ENCODE measurements at regions not wholly inside any gene's neighbourhood (a gene's known extent, or its start where the extent isn't known, plus 50 kb on each side); places are given as distances from the start of the nearest gene placed in this dataset.
"Not testable (repeated sequence)": the region's sequence is repeated elsewhere in the genome, so short reads cannot be mapped to it uniquely, and the experiment has no call there.

DNA sequence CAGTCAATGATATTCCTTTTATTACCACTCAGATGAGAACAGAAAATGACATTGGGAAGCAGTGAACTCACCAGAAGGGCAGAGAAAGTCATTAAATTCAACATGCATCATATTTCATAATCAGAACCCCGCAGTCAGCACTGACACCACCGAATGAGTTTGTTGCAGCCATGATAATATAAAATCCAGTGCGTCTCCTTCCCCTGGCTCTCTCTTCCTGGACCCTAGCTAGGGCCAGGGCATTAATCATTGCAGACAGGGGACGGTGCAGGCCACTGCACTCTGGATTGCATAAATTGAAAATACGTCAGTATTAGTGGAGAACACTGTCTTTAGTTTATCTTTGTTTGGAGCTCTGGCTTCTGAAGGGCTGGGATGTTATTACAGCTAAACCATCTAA is 931.5 kb downstream of the TYW1 start:
- DNase-seq: no peak
- intact Hi-C loops (cut with DNase I): no loop called here

DNA sequence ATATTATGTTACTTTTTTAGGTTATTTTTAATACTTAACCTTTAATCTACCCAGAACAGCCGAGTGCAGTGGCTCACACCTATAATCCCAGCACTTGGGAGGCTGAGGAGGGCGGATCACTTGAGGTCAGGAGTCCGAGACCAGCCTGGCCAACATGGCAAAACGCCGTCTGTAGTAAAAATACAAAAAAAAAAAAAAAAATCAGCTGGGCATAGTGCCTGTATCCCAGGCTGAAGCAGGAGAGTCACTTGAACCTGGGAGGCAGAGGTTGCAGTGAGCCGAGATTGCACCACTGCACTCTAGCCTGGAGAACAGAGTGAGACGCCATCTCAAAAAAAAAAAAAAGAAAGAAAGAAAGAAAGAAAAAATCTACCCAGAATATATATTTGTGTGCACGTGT is 939.8 kb downstream of the TYW1 start:
- intact Hi-C loops (cut with DNase I); DNase-seq: not testable (repeated sequence)

DNA sequence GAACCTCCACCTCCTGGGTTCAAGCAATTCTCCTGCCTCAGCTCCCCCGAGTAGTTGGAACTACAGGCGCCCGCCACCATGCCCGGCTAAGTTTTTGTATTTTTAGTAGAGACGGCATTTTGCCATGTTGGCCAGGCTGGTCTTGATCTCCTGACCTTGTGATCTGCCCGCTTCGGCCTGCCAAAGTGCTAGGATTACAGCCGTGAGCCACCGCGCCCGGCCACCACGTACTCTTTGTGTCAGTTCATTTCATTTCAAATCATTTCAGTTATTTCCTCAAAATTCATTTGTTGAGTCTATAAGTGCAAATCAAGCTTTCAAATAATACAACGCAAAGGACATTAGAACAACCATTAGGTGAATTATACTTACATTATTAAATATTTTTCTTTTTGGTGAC is 943.8 kb downstream of the TYW1 start:
- intact Hi-C loops (cut with DNase I): no loop called here
- peak in 1 of 10 donors; percentile 69 for DNase-seq

DNA sequence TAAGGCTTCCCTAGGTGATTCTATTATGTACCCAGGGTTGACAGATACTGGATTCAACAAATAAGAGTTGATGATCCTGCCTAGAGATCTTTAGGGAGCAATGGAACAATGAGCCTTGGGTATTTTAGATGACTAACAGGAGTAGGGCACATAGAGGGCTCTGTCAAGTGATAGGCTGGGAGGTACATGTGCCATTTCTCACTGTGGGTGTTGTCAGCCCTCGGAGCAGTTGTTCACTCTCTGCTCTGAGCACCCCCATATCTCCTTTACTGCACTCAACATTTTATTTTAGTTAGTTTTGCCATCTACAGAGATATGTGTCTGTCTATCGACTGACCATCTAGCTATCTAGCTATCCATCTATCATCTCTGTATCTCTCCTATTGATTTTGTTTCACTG is 950.6 kb downstream of the TYW1 start:
- DNase-seq: no peak
- intact Hi-C loops (cut with DNase I): no loop called here

DNA sequence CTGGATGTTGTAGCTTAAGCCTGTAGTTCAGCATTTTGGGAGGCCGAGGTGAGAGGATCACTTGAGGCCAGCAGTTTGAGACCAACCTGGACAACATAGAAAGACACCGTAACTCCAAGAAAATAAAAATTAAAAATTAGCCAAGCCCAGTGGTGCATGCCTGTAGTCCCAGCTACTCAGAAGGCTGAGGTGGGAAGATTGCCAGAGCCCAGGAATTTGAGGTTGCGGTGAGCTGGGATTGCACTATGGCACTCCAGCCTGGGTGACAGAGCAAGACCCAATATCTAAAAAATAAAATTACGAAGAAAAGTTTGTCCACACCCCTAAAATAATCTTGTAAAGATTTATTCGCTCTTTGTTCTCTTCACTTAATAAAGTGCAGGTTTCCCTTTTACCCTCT is 951.0 kb downstream of the TYW1 start:
- no peak for DNase-seq
- intact Hi-C loops (cut with DNase I): no loop called here

DNA sequence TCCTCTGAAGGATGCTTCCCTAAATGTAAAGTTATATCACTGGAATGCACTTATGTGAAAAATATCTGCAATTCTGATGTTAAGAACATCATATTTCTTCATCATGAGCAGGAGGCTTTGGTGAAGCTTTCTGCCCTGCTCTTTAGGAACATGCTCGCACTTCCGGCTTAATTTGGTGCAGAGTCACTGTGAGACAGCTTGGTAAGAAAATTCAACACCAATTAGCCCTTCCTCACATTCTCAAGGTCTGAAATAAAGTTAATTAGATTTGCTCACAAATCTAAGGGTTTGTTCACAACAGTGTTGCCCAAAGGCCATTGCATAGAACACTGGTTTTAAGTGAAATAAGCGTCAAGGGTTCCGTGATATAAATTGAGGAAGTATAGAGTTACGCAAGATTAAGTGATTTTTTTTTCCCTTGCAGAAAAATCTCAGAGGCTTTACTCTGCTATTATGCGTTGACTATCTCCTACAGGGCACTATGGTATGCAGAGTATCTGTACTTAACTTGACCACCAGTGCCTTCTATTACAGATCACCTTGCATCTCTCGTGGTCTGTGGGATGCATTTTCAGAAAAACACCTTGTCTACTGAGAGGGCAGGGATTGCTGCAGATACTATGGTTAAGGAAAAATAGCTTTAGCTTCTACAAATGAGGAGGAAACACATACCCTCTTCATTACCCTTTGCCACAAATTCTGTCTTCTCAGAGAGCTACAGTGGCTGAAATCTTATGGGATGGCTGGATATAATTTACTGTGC is 953.9 kb downstream of the TYW1 start:
- DNase-seq: no peak
- intact Hi-C loops (cut with DNase I): no loop called here

DNA sequence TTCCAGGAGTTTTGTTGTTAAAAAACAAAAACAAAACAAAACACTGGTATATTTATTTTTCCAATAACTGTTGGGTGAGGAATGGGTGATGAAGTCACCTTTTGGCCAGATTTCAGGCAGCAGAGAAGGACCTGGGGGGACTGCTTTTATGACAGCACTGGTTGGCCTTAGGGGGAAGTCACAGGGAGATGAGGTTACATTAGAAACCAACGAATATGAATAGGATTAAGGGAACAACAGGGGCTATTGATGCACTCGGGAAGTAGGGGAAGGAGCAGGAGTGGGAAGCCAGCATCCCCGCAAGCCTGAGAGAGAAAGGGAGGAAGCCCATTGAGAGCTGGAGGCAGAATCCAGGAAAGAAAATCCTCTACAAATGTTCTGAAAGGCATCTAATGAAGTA is 958.4 kb downstream of the TYW1 start:
- intact Hi-C loops (cut with DNase I): no loop called here
- DNase-seq: no peak

DNA sequence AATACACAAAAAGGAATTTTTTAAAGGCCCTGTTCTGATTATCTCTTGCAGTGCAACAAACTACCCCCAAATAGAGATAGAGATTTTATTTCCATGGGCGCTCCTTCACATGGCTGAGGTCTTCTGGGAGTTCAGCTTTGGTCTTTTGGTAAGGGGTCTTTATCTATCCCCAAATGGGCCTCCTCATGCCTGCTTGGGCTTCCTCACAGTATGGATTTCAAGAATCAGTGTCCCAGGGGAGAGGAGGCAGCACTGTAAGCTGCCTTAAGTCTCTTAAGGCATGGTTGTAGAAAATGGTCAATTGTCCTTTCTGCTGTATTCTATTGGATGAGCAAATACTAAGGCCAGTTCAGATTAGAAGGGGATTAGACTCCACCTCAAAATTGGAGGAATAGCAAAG is 966.2 kb downstream of the TYW1 start:
- no peak for DNase-seq
- intact Hi-C loops (cut with DNase I): no loop called here

DNA sequence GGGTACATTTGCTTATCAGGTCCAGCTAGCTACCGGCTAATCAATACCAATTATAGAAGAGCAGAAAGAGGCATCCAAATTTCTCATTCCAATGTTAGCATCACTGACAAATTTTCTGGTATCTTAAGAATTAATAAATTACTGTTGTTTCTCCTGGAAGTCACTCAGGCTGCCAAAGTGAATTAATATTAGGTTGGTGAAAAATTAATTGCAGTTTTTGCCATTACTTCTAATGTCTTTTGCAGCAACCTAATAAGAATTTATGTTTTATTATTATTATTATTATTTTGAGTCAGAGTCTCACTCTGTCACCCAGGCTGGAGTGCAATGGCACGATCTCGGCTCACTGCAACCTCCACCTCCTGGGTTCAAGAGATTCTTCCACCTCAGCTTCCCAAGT is 979.9 kb downstream of the TYW1 start:
- no peak for DNase-seq
- intact Hi-C loops (cut with DNase I): no loop called here

DNA sequence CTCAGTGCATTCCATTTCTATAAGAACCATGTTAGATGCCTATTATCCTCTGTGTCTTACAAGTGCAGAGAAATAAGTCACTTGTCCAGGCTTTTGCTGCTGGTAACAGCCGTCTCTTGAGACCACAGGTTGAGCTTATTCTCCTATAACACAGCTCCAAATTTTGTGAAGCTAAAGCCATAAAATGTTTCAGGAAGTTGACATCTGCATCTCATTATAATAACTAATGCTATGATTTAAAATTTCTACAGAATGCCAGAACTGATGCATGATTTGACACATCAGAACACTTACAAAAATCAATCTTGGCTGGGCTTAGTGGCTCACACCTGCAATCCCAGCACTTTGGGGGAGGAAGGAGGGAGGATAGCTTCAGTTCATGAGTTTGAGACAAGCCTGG is 986.9 kb downstream of the TYW1 start:
- no peak for DNase-seq
- intact Hi-C loops (cut with DNase I): no loop called here

DNA sequence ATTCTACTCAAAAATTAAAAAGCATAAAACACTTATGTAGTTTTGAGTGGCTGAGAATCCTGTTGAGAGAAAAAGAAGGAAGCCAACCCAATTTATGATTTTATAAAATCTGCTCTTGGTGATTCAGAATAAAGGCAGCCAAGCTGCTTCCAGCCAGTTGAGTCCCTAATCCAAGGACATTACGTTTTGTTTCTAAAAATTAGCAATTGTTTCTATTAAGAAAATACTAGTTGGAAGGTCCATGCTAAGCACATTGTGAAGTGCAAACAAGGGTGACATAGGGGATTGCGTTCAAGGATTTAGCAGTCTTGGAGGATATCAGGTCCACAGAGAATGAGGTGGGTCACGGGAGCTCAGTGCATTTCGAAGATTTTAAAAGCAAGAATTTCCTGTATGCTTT is 987.7 kb downstream of the TYW1 start:
- intact Hi-C loops (cut with DNase I): no loop called here
- no peak for DNase-seq

DNA sequence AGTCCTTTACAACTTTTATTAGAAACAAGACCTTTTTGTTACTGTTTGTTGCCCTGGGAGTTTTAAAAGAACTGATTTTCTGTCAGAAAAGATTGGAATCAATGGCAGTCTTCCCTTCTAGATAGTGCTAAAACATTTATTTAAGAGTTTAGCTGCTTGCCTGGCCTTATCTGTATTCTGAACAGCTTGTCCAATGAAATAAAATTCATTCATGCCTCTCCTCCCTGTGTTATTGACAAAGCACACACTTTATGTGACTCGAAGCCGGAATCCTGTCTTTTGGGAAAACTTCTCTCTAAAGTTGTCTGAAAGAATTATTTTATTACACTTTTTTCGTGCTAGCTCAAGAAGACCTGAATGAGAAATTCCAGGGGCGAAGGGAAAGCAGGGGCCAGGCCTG is 992.5 kb downstream of the TYW1 start:
- intact Hi-C loops (cut with DNase I): no loop called here
- no peak for DNase-seq

DNA sequence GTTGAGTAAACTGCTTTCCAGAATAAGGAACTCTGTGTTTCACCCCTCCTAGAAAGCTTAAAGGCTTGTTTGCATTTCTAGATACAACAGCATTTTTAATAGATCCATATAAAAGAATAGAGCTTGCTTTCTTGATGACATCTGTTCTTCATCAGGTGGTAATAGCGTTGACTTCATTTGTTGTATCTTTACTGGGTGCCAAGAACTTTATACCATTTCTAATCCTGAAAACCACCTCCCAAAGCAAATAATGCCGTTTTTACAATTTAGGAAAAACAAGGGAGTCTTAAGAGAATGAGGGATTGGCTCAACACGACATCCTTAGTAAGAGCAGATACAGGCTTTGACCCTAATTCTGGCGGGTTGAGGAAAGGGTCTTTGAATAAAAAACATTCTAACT is 993.4 kb downstream of the TYW1 start:
- intact Hi-C loops (cut with DNase I): no loop called here
- DNase-seq: no peak

DNA sequence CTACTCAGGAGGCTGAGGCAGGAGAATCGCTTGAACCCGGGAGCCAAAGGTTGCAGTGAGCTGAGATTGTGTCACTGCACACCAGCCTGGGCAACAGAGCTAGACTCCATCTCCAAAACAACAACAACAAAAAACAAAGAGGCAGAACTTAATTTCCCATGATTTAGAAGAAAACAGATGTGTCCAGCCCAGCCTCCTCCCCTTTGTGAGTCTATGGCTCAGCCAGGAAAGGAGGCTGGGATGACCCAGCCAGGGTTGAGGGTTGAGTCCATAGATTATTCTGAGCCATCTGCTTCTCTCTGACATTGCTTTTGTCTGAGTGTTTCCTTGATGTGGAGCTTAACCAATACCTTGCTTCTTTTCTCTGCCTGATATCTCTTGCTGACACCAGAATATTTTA is 994.1 kb downstream of the TYW1 start:
- intact Hi-C loops (cut with DNase I): no loop called here
- no peak for DNase-seq

DNA sequence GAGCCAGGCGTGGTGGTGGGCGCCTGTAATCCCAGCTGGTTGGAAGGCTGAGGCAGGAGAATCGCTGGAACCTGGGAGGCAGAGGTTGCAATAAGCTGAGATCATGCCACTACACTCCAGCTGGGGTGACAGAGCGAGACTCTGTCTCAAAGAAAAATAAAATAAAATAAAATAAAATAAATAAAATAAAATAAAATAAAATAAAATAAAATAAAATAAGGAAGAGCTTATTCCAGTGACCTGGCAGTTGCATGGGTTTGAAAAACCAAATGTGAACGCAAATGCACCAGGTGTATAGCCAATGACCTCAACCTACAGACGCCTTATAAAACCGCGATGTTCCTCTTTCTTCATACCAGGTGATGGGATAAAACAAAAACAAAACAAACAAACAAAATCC is 995.7 kb downstream of the TYW1 start:
- intact Hi-C loops (cut with DNase I): no loop called here
- no peak for DNase-seq

DNA sequence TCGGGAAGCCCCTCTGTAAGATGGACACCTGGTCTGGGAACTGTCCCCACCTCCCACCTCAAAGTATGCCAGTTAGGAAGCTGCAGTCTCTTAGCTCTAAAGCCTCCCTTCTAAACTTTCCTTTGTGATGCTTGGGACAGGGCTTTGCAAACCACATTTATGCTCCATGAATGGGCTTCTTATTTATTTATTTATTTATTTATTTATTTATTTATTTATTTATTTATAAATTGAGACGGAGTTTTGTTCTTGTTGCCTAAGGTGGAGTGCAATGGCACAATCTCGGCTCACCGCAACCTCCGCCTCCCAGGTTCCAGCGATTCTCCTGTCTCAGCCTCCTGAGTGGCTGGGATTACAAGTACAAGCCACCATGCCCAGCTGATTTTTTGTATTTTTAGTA is 1009.4 kb downstream of the TYW1 start:
- intact Hi-C loops (cut with DNase I): no loop called here
- no peak for DNase-seq

DNA sequence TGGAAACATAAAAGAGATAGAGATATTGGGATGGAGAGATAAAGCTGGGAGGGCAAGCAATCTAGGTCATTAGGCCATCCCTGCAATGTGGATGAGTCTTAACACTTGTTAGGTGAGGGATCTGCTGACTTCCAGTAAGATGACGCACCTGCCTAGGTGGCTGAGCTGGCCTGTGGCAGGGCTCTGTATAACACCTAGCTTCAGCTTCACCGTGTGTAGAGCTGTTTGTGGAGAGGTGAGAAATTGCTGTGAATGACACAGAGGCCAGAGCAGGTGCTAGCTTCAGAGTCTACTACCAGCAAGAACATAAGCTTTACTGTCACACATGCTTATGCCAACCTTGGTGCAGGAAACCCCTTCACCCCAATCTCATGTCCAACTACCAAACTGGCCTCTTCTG is 1010.0 kb downstream of the TYW1 start:
- intact Hi-C loops (cut with DNase I): no loop called here
- DNase-seq: no peak

DNA sequence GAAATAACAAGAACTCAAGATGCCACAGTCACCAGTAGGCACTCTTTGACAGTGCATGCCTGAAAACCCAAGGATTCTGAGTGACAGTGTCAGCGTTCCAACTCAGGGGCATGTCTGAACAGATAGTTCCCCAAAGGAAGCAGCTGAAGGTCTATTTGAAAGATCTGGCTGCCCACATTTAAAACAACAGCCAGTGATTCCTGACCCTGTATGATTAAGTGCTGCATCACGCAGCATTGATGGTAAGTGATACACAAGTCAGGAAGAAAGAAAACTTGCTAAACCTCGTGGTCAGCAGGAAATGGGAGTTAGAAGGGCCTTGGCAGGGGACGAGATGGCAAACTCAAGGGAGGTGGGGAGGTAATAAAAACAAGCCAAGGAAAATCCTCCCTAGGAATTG is 1013.1 kb downstream of the TYW1 start:
- intact Hi-C loops (cut with DNase I): no loop called here
- no peak for DNase-seq

DNA sequence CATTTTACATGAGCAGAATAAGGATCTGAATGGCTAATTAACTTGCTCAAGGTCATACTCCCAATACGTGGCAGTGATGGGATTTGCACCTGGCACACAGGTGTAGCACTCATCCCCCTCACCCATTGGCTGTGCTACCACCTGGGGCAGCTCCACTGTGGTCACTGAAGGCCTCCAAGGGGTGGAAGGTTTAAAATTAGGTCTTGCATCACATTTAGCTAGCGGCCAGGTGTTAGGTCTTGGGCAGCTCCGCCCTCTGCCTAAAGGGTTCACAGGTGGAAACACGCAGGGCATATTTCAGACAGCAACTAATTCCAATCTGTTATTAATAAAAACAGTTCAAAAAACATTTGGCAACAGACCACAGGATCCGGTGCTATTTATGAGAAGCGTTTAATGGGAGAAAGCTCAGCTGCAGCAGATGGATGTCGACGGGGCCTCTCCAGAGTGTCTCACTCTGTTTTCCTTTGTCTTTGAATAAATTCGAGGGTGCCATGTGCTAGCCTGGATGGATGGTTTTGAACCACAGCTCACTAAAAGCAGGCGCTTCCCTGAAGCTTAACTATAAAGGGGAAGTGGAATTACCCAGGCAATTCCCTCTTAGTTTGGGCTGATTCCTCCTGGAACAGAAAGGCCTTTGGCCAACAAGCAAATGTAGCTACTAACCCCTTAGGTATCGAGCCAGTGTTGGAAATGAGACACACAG is 1017.6 kb downstream of the TYW1 start:
- intact Hi-C loops (cut with DNase I): no loop called here
- DNase-seq: no peak

DNA sequence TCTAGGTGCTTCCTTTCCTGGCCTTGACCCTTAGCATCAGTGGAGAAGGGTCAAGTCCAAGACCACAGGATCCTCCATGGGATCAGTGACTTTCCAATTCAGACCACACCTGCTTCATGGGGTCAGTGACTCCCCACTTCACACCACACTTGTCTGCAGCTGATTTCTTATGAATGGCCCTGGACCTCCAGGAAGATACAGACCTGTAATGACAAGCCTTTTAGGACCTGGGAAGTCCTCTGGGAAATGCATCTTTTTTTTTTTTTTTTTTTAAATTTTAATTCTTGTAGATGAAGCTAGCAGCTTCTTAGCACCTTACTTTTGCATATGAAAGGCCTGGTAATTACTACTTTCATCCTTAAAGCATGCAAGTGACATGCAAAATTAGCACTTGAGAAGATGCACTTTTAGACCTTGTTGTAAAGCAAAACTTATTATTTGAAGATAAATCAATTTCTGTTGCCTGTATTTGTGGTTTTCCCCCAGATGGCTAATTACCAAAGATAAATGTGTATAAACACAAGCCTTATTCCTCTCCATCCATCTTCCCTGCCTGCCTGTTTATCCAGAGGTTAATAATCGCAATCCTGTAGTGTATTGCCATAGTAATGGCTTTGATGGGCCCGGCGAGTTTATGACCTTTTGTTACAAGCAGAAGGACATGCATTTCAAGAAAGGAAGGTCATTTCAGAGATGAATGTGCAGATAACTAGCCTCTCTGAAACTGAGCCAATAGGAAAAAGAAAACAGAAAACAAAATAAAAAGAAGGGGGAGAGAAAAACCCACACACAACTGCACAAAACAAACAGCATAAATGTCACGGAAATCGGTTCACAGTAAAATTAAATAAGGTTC is 1018.7 kb downstream of the TYW1 start:
- intact Hi-C loops (cut with DNase I): no loop called here
- no peak for DNase-seq

DNA sequence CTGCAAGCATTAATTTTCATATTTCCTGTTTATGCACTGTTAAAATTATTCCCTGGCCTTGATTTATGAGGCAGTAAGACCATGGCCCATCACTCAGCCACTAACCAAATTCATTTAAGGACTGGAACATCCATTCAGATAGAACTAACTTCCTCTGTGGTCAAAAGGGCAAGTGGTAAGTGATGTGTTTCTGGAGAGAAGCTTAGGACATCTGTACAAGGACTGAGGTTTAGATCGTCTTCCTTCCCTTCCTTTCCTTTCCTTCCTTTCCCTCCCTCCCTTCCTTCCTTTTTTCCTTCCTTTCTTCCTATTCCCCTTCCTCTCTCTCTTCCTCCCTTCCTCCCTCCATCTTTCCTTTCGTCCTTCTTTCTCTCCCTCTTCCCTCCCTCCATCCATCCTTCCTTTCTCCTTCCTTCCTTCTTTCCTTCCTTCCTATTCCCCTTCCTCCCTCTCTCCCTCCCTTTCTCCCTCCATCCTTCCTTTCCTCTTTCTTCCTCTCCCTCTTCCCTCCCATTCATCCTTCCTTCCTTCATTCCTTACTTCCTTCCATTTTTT is 1019.4 kb downstream of the TYW1 start:
- DNase-seq: no peak
- intact Hi-C loops (cut with DNase I): no loop called here
